ENCODE measurements at regions not wholly inside any gene's neighbourhood (a gene's known extent, or its start where the extent isn't known, plus 50 kb on each side); places are given as distances from the start of the nearest gene placed in this dataset.

DNA sequence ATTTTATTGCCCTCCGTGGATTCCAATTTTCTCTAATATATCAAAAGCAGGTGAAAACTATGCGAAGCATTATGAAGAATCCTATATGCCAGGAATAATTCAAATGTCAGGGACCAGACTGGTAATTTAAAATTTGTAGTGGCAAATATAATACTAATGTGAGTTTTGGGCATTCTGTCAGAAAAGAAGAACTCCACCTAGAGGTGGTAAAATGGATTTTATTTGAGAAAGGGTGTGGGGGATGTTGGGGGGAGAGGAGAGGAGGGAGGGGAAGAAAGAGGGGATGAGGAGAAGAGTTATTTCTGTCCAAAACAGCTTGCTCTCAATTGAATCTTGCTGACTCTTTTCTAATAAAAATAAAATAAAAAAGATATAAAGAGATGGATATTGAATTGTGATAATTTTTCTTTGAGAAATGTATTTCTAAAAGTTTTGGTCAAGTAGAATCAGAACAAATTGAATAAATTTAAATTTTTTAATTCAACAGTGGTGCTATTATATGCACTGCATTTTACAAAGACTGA, 929.3 kb upstream of the SLITRK5 start:
- Histone ChIP-seq H3K4me1 (no peaks in the 10 kb centered on the region), H3K9me3 (peaks cover 4% of the 10 kb centered on the region), H3K27me3 (ENCODE audit: insufficient read depth in 3 of 3, low read length in 2 of 3) (no peaks in the 10 kb centered on the region), H3K36me3 (ENCODE audit: insufficient read depth in 1 of 2, low read depth in 1 of 2) (no peaks in the 10 kb centered on the region), H3K27ac (no peak overlapping the region), H3K4me3 (no peak overlapping the region)
- WGBS, 3 donors: 53 to 61% (median 58%) methylated on average over 2 of the region's 2 CpGs
- ATAC-seq (no peak), DNase-seq (no peak)
- intact Hi-C loops (cut with DNase I): loop anchor here in 1 of 2 donors (2.0 kb wide), 1 partner anchor 35 kb away; no protein-coding TSS in a partner anchor
- TF ChIP-seq, protein P1, sequence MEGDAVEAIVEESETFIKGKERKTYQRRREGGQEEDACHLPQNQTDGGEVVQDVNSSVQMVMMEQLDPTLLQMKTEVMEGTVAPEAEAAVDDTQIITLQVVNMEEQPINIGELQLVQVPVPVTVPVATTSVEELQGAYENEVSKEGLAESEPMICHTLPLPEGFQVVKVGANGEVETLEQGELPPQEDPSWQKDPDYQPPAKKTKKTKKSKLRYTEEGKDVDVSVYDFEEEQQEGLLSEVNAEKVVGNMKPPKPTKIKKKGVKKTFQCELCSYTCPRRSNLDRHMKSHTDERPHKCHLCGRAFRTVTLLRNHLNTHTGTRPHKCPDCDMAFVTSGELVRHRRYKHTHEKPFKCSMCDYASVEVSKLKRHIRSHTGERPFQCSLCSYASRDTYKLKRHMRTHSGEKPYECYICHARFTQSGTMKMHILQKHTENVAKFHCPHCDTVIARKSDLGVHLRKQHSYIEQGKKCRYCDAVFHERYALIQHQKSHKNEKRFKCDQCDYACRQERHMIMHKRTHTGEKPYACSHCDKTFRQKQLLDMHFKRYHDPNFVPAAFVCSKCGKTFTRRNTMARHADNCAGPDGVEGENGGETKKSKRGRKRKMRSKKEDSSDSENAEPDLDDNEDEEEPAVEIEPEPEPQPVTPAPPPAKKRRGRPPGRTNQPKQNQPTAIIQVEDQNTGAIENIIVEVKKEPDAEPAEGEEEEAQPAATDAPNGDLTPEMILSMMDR (IDR thresholded peaks at IDR 0.05): no peak

DNA sequence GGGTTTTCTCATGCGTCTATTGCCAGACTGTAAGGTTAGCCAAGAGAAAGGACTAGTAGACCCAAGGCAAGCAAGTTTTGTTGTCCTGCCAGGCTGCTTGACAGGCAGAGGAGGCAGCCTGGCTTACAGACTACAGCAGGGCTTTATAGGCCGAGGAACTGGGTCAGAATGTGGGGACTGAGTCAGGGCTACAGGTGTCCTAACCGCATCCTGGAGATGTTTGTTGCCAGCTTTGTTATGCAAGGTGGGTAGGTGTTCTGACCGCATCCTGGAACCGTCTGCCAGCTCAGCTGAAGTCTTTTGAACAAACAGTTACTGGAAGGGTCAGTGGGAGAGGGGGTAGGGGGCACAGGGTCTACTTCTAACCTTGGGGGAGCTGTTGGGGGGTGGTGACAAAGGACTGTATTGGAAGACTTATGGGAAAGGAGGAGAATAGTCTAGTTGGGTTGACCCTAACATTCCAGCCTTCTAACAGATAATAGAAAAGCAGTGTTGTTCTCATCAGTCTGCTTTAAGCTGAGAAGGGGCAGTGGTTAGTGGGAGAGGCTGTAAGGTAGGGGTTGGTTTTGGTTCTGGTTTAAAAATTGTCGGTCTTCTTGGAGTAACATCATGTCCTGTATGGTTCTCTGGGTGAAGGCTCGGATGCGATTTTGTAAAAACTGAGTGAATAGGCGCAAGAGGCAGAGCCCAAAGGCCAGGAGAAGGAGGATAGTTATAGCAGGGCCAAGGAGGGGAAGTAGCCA, 913.8 kb upstream of the SLITRK5 start:
- Histone ChIP-seq H3K4me3 (no peak overlapping the region), H3K9me3 (no peaks in the 10 kb centered on the region), H3K27ac (no peak overlapping the region), H3K27me3 (ENCODE audit: insufficient read depth in 3 of 3, low read length in 2 of 3) (no peaks in the 10 kb centered on the region), H3K36me3 (ENCODE audit: insufficient read depth in 1 of 2, low read depth in 1 of 2) (no peaks in the 10 kb centered on the region), H3K4me1 (no peaks in the 10 kb centered on the region)
- intact Hi-C loops (cut with DNase I): no loop called here
- ATAC-seq (no peak), DNase-seq (no peak)
- 73 to 76% (median 75%) methylated on average over 9 of the region's 9 CpGs for WGBS, 3 donors
- TF ChIP-seq, protein P1 (IDR thresholded peaks at IDR 0.05): no peak

DNA sequence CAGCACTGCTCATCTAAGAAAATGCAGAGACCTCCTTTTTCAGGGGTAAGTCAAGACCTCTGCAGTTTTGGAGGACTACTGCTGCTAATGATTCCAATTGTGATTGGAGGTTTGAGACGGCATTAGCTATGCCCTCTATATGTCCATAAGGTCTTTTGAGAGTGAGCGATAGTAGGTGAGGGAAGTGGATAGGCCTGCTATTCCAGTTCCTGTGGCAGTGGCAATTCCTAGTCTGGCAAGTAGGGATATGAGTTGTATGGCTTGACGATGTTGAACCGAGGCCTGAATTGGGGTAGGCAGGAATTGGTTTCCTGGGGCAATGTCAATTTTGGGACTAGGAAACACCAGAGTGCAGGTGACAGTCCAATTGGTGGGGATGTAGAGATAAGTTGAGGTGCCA, 913.1 kb upstream of the SLITRK5 start:
- Histone ChIP-seq H3K36me3 (ENCODE audit: insufficient read depth in 1 of 2, low read depth in 1 of 2) (no peaks in the 10 kb centered on the region), H3K4me3 (no peak overlapping the region), H3K9me3 (no peaks in the 10 kb centered on the region), H3K27me3 (ENCODE audit: insufficient read depth in 3 of 3, low read length in 2 of 3) (no peaks in the 10 kb centered on the region), H3K4me1 (no peaks in the 10 kb centered on the region), H3K27ac (no peak overlapping the region)
- TF ChIP-seq, protein P1 (IDR thresholded peaks at IDR 0.05): no peak
- WGBS, 3 donors: 94 to 95% (median 95%) methylated on average over 4 of the region's 4 CpGs
- DNase-seq (no peak), ATAC-seq (no peak)
- intact Hi-C loops (cut with DNase I): no loop called here

DNA sequence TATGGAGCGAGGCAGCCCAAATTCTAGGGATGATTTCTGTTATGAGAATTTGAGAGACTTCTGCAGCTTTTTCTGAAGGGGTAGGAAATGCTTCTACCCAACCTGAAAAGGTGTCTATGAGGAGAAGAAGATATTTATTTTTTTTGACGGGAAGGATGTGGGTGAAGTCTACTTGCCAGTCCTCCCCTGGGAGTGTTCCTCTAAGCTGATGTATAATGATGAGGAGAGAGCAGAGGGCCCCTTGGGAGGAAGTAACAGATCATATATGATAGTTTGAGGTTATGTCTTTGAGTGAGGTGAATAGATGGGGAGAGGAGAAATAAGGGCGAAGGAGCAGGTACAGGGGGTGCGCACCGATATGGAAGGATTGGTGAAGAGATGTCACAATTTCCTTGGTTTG, 910.6 kb upstream of the SLITRK5 start:
- DNase-seq (no peak), ATAC-seq (no peak)
- 91 to 93% (median 92%) methylated on average over 5 of the region's 5 CpGs for WGBS, 3 donors
- intact Hi-C loops (cut with DNase I): no loop called here
- TF ChIP-seq, protein P1 (IDR thresholded peaks at IDR 0.05): no peak
- Histone ChIP-seq H3K27me3 (ENCODE audit: insufficient read depth in 3 of 3, low read length in 2 of 3) (no peaks in the 10 kb centered on the region), H3K27ac (no peak overlapping the region), H3K9me3 (no peaks in the 10 kb centered on the region), H3K4me1 (no peaks in the 10 kb centered on the region), H3K4me3 (no peak overlapping the region), H3K36me3 (ENCODE audit: insufficient read depth in 1 of 2, low read depth in 1 of 2) (no peaks in the 10 kb centered on the region)
